ENCODE measurements at regions not wholly inside any gene's neighbourhood (a gene's known extent, or its start where the extent isn't known, plus 50 kb on each side); places are given as distances from the start of the nearest gene placed in this dataset.
"Not testable (repeated sequence)": the region's sequence is repeated elsewhere in the genome, so short reads cannot be mapped to it uniquely, and the experiment has no call there.

DNA sequence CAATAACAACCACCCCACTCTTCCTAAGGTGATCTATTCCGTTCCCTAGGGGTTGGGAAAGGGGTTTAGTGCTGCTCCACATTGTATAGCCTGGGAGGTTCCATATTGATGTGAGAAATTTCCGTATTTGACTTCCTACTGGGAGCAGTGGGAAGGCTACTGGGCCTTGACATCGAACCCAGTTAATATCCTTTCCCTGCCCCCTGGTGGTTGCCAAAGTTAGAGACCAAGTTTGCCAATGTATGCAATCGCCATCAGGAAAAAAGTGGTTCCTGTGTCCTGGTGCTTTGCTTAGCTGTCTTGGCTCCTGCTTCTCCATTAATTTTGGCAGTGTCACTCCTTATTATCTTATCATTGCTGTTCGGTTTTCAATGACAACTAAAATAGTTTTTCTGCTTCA is 914.9 kb downstream of the KCNJ2 start:
- DNase-seq (ENCODE audit: low spot score), result peak; percentile 6

GRCh38 chr17:71084838-71085237 is 915.5 kb downstream of the KCNJ2 start:
- DNase-seq (ENCODE audit: low spot score), result no peak

- no peak for DNase-seq (ENCODE audit: low spot score)
Measured at GRCh38 chr17:71085238-71086033, 916.1 kb downstream of the KCNJ2 start.

DNA sequence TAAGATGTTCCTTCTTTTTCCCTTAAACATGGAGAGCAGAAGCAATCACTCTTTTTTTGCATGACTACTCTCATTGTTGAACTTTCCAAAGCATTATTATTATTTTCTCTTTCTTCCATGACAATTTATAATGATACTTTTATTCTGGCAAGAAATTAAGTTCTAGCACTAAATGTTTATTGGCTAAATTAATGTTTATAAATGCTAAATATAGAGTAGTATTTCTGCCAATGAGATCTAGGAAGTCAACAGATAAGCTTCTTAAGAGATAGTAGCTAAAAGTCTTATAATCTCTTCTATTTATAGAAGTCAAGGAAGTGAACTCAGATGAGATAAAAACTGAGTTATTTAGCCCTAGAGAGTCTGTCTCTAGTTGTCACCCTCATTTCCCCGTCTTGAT is 920.1 kb downstream of the KCNJ2 start:
- no peak for DNase-seq (ENCODE audit: low spot score)

DNA sequence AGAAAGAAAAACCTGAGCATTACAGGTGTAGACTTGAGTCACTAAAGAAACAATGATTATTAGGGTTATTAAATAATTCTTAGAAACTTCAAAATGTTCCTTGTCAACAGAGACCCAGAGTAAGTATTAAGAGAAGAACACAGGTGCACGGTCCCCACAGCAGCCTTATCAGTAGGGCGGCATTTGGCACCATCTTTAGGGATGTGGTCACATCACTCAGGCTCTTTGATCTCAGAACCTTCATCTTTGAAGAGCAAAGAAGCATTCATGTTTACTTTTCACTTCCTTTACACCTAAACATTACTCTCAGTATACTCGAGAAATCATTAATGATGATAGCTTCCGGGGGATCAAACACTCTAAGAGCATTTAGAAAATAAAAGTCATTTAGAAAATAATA is 928.7 kb downstream of the KCNJ2 start:
- no peak for DNase-seq (ENCODE audit: low spot score)

GRCh38 chr17:71099003-71099714 is 929.8 kb downstream of the KCNJ2 start:
- DNase-seq (ENCODE audit: low spot score), result no peak

DNA sequence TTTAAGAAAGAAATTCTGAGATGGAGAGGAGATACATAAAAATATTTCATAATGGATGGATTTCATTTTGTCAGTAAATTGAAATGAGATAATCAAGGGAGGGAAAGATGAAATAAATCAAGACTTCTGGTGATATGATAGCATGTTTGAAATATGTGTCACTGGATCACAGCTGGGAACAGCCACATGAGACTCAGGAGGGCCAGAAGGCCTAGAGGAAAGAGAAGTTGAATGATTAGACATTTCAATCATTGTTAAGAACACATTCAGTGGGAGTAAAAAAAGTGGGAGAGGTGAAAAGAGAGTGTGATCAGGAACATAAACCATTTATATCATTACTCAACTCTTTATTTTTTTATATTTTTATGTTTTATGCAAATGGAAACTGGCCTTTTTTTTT is 933.4 kb downstream of the KCNJ2 start:
- DNase-seq (ENCODE audit: low spot score), result no peak

- DNase-seq (ENCODE audit: low spot score), result no peak
Measured at GRCh38 chr17:71104225-71104624, 934.9 kb downstream of the KCNJ2 start.

DNA sequence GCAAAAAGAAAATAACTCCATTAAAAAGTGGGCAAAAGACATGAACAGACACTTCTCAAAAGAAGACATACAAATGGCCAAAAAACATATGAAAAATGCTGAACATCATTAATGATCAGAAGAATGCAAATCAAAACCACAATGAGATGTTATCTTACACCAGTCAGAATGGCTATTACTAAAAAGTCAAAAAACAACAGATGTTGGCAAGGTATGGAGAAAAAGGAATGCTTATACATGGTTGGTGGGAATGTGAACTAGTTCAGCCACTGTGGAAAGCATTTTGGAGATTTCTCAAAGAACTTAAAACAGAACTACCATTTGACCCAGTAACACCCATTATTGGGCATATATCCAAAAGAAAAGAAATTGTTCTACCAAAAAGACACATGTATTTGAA is 936.7 kb downstream of the KCNJ2 start:
- not testable (repeated sequence) for DNase-seq (ENCODE audit: low spot score)

- no peak for DNase-seq (ENCODE audit: low spot score)
Measured at GRCh38 chr17:71107136-71107535, 937.8 kb downstream of the KCNJ2 start.

DNA sequence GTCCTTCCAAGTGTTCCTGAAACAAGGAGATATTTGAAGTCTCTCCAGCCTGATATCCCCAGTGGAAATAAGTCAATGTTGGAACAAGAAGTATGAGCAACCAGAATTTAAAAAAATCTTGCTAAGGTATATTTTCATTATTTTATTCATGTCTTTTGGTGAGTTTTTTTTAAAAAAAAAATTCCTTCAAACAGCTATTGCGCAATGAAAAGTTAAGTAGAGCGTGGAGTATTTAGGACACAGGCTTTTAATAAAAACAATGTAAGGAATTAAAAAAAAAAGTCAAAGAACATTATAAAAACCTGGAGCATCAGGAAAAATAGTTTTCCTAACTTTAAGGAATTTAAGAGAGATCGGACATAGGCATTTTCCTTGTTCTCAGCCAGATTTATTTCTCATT is 940.4 kb downstream of the KCNJ2 start:
- no peak for DNase-seq (ENCODE audit: low spot score)

- DNase-seq (ENCODE audit: low spot score), result no peak
Measured at GRCh38 chr17:71110326-71110725, 941.0 kb downstream of the KCNJ2 start.

DNA sequence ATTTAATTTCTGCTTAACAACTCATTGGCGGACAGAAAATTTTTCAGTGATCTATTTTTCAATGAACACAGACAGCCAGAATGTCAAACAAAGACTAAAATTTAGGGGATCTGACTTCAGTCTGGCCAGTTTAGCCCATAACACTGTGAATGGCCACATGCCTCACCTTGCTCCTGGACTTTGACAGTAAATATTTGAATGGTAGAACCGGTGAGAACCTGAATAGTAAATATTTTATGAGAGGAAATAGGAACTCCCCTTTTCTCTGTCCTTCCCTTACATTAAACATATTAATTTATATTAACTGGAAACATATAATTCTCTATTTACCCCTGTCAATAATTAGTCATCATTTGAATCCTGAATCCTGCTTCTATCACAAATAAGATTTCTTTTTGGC is 942.1 kb downstream of the KCNJ2 start:
- DNase-seq (ENCODE audit: low spot score), result no peak

DNA sequence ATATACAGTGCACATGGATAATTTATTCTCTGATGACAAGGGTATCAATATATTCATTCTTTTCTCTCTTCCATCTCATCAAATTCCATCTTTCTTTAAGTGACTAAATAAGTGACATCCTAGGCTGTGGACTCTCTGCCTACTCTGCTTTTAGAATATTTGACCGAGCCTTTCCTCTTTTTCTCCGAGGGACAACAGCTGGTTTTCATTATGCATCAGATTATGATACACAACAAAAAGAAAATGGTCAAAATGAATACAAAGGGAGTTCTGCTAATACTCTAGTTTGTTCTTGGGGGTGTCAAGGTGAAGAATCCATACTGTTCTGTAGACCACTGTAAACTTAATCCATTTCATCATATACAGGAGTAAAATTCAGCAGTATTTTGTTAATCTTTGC is 942.6 kb downstream of the KCNJ2 start:
- DNase-seq (ENCODE audit: low spot score), result no peak

DNA sequence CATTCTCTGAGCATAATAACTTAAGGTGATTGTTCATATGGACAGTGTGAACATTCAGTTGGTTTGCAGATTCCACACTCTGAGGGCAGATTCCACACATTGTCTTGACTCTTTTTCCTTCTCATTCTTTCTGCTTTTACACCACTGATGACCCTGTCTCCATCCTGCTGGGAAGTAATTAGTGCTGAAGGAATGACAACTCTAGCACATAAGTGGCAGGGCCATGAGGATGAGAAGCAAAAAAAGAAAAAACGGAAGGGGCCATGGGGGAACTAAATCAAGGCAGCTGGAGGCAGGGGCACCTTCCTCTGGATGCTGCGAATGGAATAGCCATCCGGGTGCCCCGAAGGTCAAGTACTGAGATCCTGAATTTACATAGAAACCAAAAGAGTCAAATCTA is 944.0 kb downstream of the KCNJ2 start:
- no peak for DNase-seq (ENCODE audit: low spot score)

DNA sequence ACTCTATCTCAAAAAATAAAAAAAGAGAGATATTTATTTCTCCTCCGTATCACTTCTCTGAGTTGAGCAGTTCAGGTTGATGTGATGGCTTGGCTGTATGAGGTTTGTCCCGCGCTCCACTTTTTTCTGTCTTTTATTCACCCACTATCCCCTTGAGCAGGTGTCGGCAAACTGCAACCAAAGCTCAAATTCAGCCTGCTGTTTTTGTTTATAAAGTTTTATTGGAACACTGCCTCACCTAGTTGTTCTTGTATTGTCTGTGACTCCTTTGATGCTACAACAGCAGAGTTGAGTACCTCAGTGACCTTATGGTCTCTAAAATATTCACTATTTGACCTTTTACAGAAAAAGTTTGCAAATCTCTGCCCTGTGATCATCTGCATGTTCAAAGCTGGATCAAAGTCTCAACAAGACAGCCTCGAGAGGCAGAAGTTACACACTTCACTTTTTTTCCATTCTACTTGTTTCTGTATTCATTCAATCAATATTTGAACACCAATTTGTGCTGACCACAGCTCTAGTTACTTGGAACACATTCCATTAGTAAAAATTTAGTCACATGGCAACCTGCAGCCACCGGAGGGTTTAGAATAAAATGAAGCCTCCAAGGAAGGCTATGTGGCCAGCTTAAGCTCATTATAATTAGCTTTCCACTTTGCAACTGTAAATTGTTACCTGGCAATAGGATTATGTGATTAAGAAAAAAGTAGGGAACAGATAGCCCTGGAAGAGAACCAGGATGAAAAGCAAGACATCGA is 945.8 kb downstream of the KCNJ2 start:
- DNase-seq (ENCODE audit: low spot score), result no peak

DNA sequence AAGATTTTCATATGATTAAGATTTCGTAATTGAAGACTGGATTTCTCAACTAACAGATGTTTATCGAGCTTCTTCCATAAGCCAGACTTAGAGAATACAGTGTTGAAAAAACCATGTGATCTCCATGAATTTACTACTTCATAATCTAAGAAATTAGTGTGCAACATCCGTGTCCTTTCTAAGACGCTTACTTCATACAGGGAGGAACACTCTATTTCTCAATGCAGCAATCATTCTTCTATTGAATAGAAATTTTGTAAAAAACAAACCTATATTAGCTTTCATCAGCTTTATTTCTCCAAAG is 946.3 kb downstream of the KCNJ2 start:
- DNase-seq (ENCODE audit: low spot score), result no peak

DNA sequence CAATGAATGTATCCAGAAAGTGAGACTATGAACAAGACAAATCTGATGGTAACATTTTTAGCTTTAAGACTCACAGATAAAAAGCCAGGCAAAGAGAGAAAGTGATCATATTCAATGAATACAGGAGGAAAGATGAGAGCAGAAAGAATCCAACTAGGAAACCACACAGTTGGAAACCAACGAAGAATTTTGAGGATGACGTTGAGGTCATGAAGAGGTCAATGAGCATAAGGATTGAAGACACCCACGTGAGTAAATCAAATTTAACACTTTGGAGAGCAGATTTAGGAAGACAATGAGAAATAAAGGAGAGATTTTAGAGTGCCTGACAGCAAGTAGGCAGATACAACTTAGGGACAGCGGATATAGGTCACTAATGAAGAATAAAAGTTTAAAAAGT is 948.1 kb downstream of the KCNJ2 start:
- no peak for DNase-seq (ENCODE audit: low spot score)

DNA sequence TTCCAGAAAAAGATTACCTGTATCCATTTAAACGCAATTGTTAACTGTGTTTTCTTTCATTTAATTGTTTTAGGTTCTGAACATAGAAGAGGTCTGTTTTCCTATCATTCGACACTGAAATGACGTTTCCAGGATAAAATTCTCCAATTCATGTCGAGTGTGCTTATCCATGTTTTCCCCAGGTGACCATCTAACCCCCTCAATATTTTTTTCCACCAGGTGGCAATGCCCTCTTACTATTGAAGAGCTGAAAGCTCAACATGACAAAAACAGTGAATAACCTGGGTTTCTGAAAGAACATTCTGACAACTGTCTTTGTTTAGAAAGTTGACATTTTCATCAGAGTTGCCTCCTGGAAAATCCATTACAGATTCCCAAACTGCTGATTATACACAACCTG is 948.7 kb downstream of the KCNJ2 start:
- DNase-seq (ENCODE audit: low spot score), result no peak

- no peak for DNase-seq (ENCODE audit: low spot score)
Measured at GRCh38 chr17:71127416-71127815, 958.1 kb downstream of the KCNJ2 start.

- DNase-seq (ENCODE audit: low spot score), result no peak
Measured at GRCh38 chr17:71142333-71142732, 973.0 kb downstream of the KCNJ2 start.

DNA sequence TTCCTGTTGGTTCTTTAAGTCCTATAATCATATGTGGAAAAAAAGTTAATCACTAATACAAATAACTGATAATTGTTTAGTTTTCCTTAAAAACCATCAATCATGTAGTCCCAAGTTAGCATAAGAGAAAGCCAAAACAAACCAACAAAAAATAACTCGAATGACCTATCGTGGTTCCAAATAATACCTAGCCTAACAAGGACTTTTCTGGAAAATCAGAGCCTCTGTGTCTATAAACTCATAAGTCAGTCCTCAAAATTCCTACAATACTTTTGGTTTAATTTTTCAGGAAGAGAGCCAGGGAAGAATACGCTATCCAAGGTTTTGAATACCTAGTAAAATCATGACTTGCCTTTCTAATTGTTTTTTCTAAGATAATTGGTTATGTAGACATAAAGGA is 975.3 kb upstream of the SOX9 start:
- no peak for DNase-seq (ENCODE audit: low spot score)

GRCh38 chr17:71147906-71148305 is 972.9 kb upstream of the SOX9 start:
- no peak for DNase-seq (ENCODE audit: low spot score)

Data from HuH-7.5 (cell line).